Panc1 (cell line): ENCODE measurements at regions not wholly inside any gene's neighbourhood (a gene's known extent, or its start where the extent isn't known, plus 50 kb on each side); places are given as distances from the start of the nearest gene placed in this dataset.

Experiments used
- ATAC-seq: fragments of 200-7000 bp; cut with Tn5 transposase; 2 replicates; pipeline ENCODE4 v1.9.1; 2020; ENCODE audit warnings: mild to moderate bottlenecking, moderate library complexity
- BruUV-seq: library from RNA; stranded (reverse); fragments of 400-500 nt; replicated peaks from 2 replicates; lab custom pipeline; 2021; lab: Mats Ljungman, UMichigan
- CTCF ChIA-PET: fragments of 300-600 bp; sonication (Branson Sonifier 250); formaldehyde crosslinking; loops from one replicate; lab custom pipeline; 2022; ENCODE audit warnings: antibody characterized with exemption; lab: Charles Lee
- POLR2A ChIA-PET: fragments of 300-600 bp; sonication (Branson Sonifier 250); formaldehyde crosslinking; loops from one replicate; lab custom pipeline; 2022; ENCODE audit warnings: antibody characterized with exemption; lab: Charles Lee
- DNase-seq: peaks from one replicate; pipeline ENCODE4 v3.0.0-alpha.2; 2010; ENCODE audit warnings: low read depth, low spot score
- H3K27ac ChIP-seq: 2 replicates; pipeline ENCODE4 v1.5.1; 2011; ENCODE audit warnings: mild to moderate bottlenecking, low read length, inconsistent platforms
- H3K27me3 ChIP-seq: fragments of 200-500 bp; sonication (Bioruptor generic); 2 replicates; pipeline ENCODE4 v1.6.0; 2014; ENCODE audit warnings: low read length, inconsistent platforms; ENCODE audit not compliant: control insufficient read depth, insufficient read depth
- H3K36me3 ChIP-seq: fragments of 200-500 bp; sonication (Bioruptor generic); 2 replicates; pipeline ENCODE4 v1.5.1; 2014; ENCODE audit warnings: inconsistent platforms, mild to moderate bottlenecking, low read length, moderate library complexity; ENCODE audit not compliant: control insufficient read depth, insufficient read depth
- H3K4me1 ChIP-seq: 2 replicates; pipeline ENCODE4 v1.5.1; 2011; ENCODE audit warnings: inconsistent platforms, mild to moderate bottlenecking, low read length, moderate library complexity; ENCODE audit not compliant: control insufficient read depth, insufficient read depth
- H3K4me3 ChIP-seq, 2 experiments: 2 replicates each; pipeline ENCODE4 v1.5.1; 2011 to 2012; ENCODE audit warnings: low read depth in 2 of 2, low read length in 2 of 2, mild to moderate bottlenecking in 2 of 2, inconsistent platforms in 1 of 2, moderate library complexity in 1 of 2
- H3K9me3 ChIP-seq: fragments of 200-500 bp; sonication (Bioruptor generic); 2 replicates; pipeline ENCODE4 v1.5.1; 2014; ENCODE audit warnings: low read depth, mild to moderate bottlenecking, inconsistent platforms, low read length, moderate library complexity; ENCODE audit not compliant: control insufficient read depth, insufficient read depth
- CTCF ChIP-seq: fragments of 450-650 bp; IDR thresholded peaks from 2 replicates; pipeline ENCODE4 v1.5.1; 2017; ENCODE audit warnings: mild to moderate bottlenecking
- POLR2AphosphoS5 ChIP-seq: IDR thresholded peaks from 2 replicates; pipeline ENCODE4 v1.6.1; 2012; ENCODE audit warnings: mild to moderate bottlenecking, low read depth, low read length, moderate library complexity
- REST ChIP-seq, 2 experiments: IDR thresholded peaks; 2 replicates each; pipeline ENCODE4 v1.6.1; 2011 to 2012; ENCODE audit warnings: low read depth in 2 of 2, control low read depth in 1 of 2, low read length in 1 of 2, mild to moderate bottlenecking in 1 of 2, moderate library complexity in 1 of 2; ENCODE audit not compliant: insufficient read depth in 1 of 2
- SIN3A ChIP-seq: IDR thresholded peaks from 2 replicates; pipeline ENCODE4 v1.6.1; 2012; ENCODE audit warnings: low read depth, mild to moderate bottlenecking, low read length, moderate library complexity, borderline replicate concordance; ENCODE audit not compliant: insufficient read depth
- TCF7L2 ChIP-seq: IDR thresholded peaks from 2 replicates; pipeline ENCODE4 v1.6.1; 2011; ENCODE audit warnings: mild to moderate bottlenecking, low read depth, low read length, inconsistent platforms
- in situ Hi-C: cut with HindIII; loops from 2 replicates; pipeline ENCODE4 v1.10.0; 2016; ENCODE audit warnings: low sequenced_read_pairs, low pct_unique_long_range_greater_than_20kb
- intact Hi-C: fragments of 100-400 bp; cut with micrococcal nuclease; formaldehyde crosslinking; loops from one replicate; pipeline ENCODE4 v1.10.0; 2022; ENCODE audit not compliant: unreplicated experiment

- no TSS peak for BruUV-seq
- Histone ChIP-seq H3K27ac (no peak overlapping the region), H3K9me3 (no peaks in the 10 kb centered on the region), H3K4me3 (no peak overlapping the region), H3K36me3 (no peaks in the 10 kb centered on the region), H3K4me1 (no peaks in the 10 kb centered on the region), H3K27me3 (no peaks in the 10 kb centered on the region)
- no peak for DNase-seq
- no peak for ATAC-seq
- in situ Hi-C loops (no loop called here), intact Hi-C loops (no loop called here)
- POLR2A ChIA-PET: no interaction called here
- CTCF ChIA-PET: no interaction called here
- TF ChIP-seq POLR2AphosphoS5: no peak
- TF ChIP-seq TCF7L2: no peak
- TF ChIP-seq SIN3A: no peak
- TF ChIP-seq REST (IDR thresholded peaks at IDR 0.05; ENCODE audit: insufficient read depth in 1 of 2, low read depth in 2 of 2, low read length in 1 of 2): no peak
- no peak for TF ChIP-seq CTCF
Observed at GRCh38 chr10:30688456-30688855, 58.9 kb upstream of the LYZL2 start.

- Histone ChIP-seq H3K9me3 (no peaks in the 10 kb centered on the region), H3K4me1 (no peaks in the 10 kb centered on the region), H3K36me3 (no peaks in the 10 kb centered on the region), H3K4me3 (no peak overlapping the region), H3K27ac (no peak overlapping the region), H3K27me3 (no peaks in the 10 kb centered on the region)
- ChIA-PET POLR2A (no interaction called here), CTCF (interaction anchor here (0.9 kb wide), 1 partner anchor 21 kb away, joined by 3 read pairs; no protein-coding TSS in a partner anchor)
- peak; percentile 91 for ATAC-seq
- TF ChIP-seq POLR2AphosphoS5 (no peak), TCF7L2 (no peak), REST (IDR thresholded peaks at IDR 0.05; ENCODE audit: insufficient read depth in 1 of 2, low read depth in 2 of 2, low read length in 1 of 2) (no peak), CTCF (peak; percentile 89), SIN3A (no peak)
- in situ Hi-C loops (no loop called here), intact Hi-C loops (no loop called here)
- BruUV-seq: no TSS peak
- DNase-seq: no peak
Observed at GRCh38 chr10:30687698-30688213, 58.2 kb upstream of the LYZL2 start.
